GM19372 (cell line): ENCODE measurements at regions not wholly inside any gene's neighbourhood (a gene's known extent, or its start where the extent isn't known, plus 50 kb on each side); places are given as distances from the start of the nearest gene placed in this dataset.
"Not testable (repeated sequence)": the region's sequence is repeated elsewhere in the genome, so short reads cannot be mapped to it uniquely, and the experiment has no call there.

Source experiments
- ATAC-seq: cut with Tn5 transposase; IDR thresholded peaks from one replicate; pipeline ENCODE4 v1.9.1; 2021; ENCODE audit warnings: mild to moderate bottlenecking, low read depth, moderate library complexity; ENCODE audit not compliant: unreplicated experiment

- no peak for ATAC-seq
Measured at GRCh38 chr4:131649227-131649626, 1499.9 kb upstream of the PCDH10 start.

- no peak for ATAC-seq
Measured at GRCh38 chr4:131650951-131651350, 1498.1 kb upstream of the PCDH10 start.

GRCh38 chr4:131683314-131683713, 1465.8 kb upstream of the PCDH10 start:
- not testable (repeated sequence) for ATAC-seq

GRCh38 chr4:131721883-131722282, 1427.2 kb upstream of the PCDH10 start:
- ATAC-seq: no peak

GRCh38 chr4:131723069-131723468, 1426.0 kb upstream of the PCDH10 start:
- not testable (repeated sequence) for ATAC-seq

- ATAC-seq: not testable (repeated sequence)
Measured at GRCh38 chr4:131724847-131725246, 1424.2 kb upstream of the PCDH10 start.

GRCh38 chr4:131725521-131725920, 1423.6 kb upstream of the PCDH10 start:
- not testable (repeated sequence) for ATAC-seq

- ATAC-seq: not testable (repeated sequence)
Measured at GRCh38 chr4:131726940-131727339, 1422.2 kb upstream of the PCDH10 start.

GRCh38 chr4:131727418-131727817, 1421.7 kb upstream of the PCDH10 start:
- ATAC-seq: not testable (repeated sequence)

- ATAC-seq: not testable (repeated sequence)
Measured at GRCh38 chr4:131729205-131729604, 1419.9 kb upstream of the PCDH10 start.

- ATAC-seq: not testable (repeated sequence)
Measured at GRCh38 chr4:131729716-131730398, 1419.2 kb upstream of the PCDH10 start.

GRCh38 chr4:131730574-131730973, 1418.5 kb upstream of the PCDH10 start:
- ATAC-seq: not testable (repeated sequence)

- ATAC-seq: not testable (repeated sequence)
Measured at GRCh38 chr4:131732034-131732630, 1417.0 kb upstream of the PCDH10 start.

- not testable (repeated sequence) for ATAC-seq
Measured at GRCh38 chr4:131734321-131734720, 1414.8 kb upstream of the PCDH10 start.

GRCh38 chr4:131734851-131735385, 1414.2 kb upstream of the PCDH10 start:
- ATAC-seq: not testable (repeated sequence)

- not testable (repeated sequence) for ATAC-seq
Measured at GRCh38 chr4:131738991-131739390, 1410.1 kb upstream of the PCDH10 start.

- ATAC-seq: not testable (repeated sequence)
Measured at GRCh38 chr4:131741836-131742235, 1407.3 kb upstream of the PCDH10 start.

- not testable (repeated sequence) for ATAC-seq
Measured at GRCh38 chr4:131742536-131743205, 1406.4 kb upstream of the PCDH10 start.

- ATAC-seq: not testable (repeated sequence)
Measured at GRCh38 chr4:131743348-131743747, 1405.7 kb upstream of the PCDH10 start.

- ATAC-seq: not testable (repeated sequence)
Measured at GRCh38 chr4:131747203-131747602, 1401.9 kb upstream of the PCDH10 start.

- not testable (repeated sequence) for ATAC-seq
Measured at GRCh38 chr4:131749224-131749623, 1399.9 kb upstream of the PCDH10 start.
